IPS-NIHi7 (cell line): ENCODE measurements at regions not wholly inside any gene's neighbourhood (a gene's known extent, or its start where the extent isn't known, plus 50 kb on each side); places are given as distances from the start of the nearest gene placed in this dataset.
"Not testable (repeated sequence)": the region's sequence is repeated elsewhere in the genome, so short reads cannot be mapped to it uniquely, and the experiment has no call there.

Experiments
- DNase-seq: peaks from one replicate; pipeline ENCODE4 v3.0.0; 2012; ENCODE audit warnings: mixed read lengths; ENCODE audit errors: extremely low spot score

- no peak for DNase-seq
These were observed 1076.4 kb downstream of the HACE1 start for GRCh38 chr6:103783329-103783728.

GRCh38 chr6:103769431-103769830 is 1090.3 kb downstream of the HACE1 start:
- DNase-seq: no peak

GRCh38 chr6:103750603-103751002 is 1109.1 kb downstream of the HACE1 start:
- no peak for DNase-seq

GRCh38 chr6:103734016-103734415 is 1125.7 kb downstream of the HACE1 start:
- no peak for DNase-seq

GRCh38 chr6:103729658-103730057 is 1130.1 kb downstream of the HACE1 start:
- no peak for DNase-seq

GRCh38 chr6:103723438-103724322 is 1136.0 kb downstream of the HACE1 start:
- no peak for DNase-seq

GRCh38 chr6:103722683-103723082 is 1137.0 kb downstream of the HACE1 start:
- DNase-seq: no peak

- no peak for DNase-seq
These were observed 1137.8 kb downstream of the HACE1 start for GRCh38 chr6:103721923-103722322.

GRCh38 chr6:103720393-103720792 is 1139.3 kb downstream of the HACE1 start:
- no peak for DNase-seq

- no peak for DNase-seq
These were observed 1140.2 kb downstream of the HACE1 start for GRCh38 chr6:103719545-103719944.

- DNase-seq: no peak
These were observed 1144.5 kb downstream of the HACE1 start for GRCh38 chr6:103715269-103715668.

GRCh38 chr6:103709236-103709635 is 1150.5 kb downstream of the HACE1 start:
- not testable (repeated sequence) for DNase-seq

- no peak for DNase-seq
These were observed 1152.0 kb downstream of the HACE1 start for GRCh38 chr6:103707596-103708325.

GRCh38 chr6:103699769-103700168 is 1160.0 kb downstream of the HACE1 start:
- DNase-seq: no peak

- DNase-seq: no peak
These were observed 1172.3 kb downstream of the HACE1 start for GRCh38 chr6:103687430-103687829.

GRCh38 chr6:103680116-103680515 is 1179.6 kb downstream of the HACE1 start:
- no peak for DNase-seq

GRCh38 chr6:103677290-103677689 is 1182.4 kb downstream of the HACE1 start:
- DNase-seq: no peak

GRCh38 chr6:103675807-103676406 is 1183.8 kb downstream of the HACE1 start:
- DNase-seq: no peak

GRCh38 chr6:103674790-103675189 is 1184.9 kb downstream of the HACE1 start:
- no peak for DNase-seq

GRCh38 chr6:103672169-103672568 is 1187.5 kb downstream of the HACE1 start:
- DNase-seq: no peak

GRCh38 chr6:103629613-103630012 is 1230.1 kb downstream of the HACE1 start:
- no peak for DNase-seq

- no peak for DNase-seq
These were observed 1242.1 kb downstream of the HACE1 start for GRCh38 chr6:103617642-103618041.

- DNase-seq: no peak
These were observed 1272.0 kb downstream of the HACE1 start for GRCh38 chr6:103587722-103588121.
